ENCODE measurements at regions not wholly inside any gene's neighbourhood (a gene's known extent, or its start where the extent isn't known, plus 50 kb on each side); places are given as distances from the start of the nearest gene placed in this dataset.

- TF ChIP-seq KAT7 (CRISPR knock-in tag; IDR thresholded peaks at IDR 0.05; ENCODE audit: borderline replicate concordance) (no peak), ZNF423 (CRISPR knock-in tag; IDR thresholded peaks at IDR 0.05) (no peak), JAZF1 (CRISPR knock-in tag; IDR thresholded peaks at IDR 0.05) (no peak)
These were observed 63.4 kb upstream of the LRCH1 start for GRCh38 chr13:46489586-46490023.
